Astrocyte (in vitro differentiated cells and primary cell): ENCODE measurements at regions not wholly inside any gene's neighbourhood (a gene's known extent, or its start where the extent isn't known, plus 50 kb on each side); places are given as distances from the start of the nearest gene placed in this dataset.

ENCODE experiments used
- EZH2 ChIP-seq: IDR thresholded peaks from 2 replicates; pipeline ENCODE4 v1.6.1; 2012; ENCODE audit warnings: mild to moderate bottlenecking, low read length, inconsistent platforms; ENCODE audit not compliant: insufficient read depth
- TF ChIP-seq, protein P1 (sequence below): IDR thresholded peaks from 2 replicates; pipeline ENCODE4 v1.5.1; 2011; ENCODE audit warnings: low read depth, mild to moderate bottlenecking, inconsistent platforms, low read length, moderate library complexity; ENCODE audit not compliant: insufficient read depth

DNA sequence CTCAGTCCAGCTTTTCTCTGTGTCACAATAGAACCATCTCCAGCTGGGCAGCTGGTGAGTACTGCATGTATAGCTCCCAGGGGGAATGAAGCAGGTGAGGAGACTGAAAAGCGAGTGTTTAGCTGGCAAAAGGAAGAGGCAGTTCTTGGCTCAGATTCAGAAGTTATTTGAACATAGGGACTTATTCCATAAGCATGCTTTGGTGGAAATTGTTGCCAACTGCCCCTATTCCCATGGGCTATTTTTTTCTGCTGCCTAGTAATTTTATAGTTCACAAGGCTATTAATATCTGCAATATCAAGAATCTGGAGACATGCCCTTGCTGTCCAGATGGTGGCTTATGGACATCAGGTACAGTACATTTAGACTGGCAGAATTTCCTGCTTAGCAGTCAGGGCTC lies 1112.7 kb downstream of the LRFN5 start:
- TF ChIP-seq, protein P1, sequence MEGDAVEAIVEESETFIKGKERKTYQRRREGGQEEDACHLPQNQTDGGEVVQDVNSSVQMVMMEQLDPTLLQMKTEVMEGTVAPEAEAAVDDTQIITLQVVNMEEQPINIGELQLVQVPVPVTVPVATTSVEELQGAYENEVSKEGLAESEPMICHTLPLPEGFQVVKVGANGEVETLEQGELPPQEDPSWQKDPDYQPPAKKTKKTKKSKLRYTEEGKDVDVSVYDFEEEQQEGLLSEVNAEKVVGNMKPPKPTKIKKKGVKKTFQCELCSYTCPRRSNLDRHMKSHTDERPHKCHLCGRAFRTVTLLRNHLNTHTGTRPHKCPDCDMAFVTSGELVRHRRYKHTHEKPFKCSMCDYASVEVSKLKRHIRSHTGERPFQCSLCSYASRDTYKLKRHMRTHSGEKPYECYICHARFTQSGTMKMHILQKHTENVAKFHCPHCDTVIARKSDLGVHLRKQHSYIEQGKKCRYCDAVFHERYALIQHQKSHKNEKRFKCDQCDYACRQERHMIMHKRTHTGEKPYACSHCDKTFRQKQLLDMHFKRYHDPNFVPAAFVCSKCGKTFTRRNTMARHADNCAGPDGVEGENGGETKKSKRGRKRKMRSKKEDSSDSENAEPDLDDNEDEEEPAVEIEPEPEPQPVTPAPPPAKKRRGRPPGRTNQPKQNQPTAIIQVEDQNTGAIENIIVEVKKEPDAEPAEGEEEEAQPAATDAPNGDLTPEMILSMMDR, result no peak
- no peak for TF ChIP-seq EZH2
